ENCODE measurements at regions not wholly inside any gene's neighbourhood (a gene's known extent, or its start where the extent isn't known, plus 50 kb on each side); places are given as distances from the start of the nearest gene placed in this dataset.

DNA sequence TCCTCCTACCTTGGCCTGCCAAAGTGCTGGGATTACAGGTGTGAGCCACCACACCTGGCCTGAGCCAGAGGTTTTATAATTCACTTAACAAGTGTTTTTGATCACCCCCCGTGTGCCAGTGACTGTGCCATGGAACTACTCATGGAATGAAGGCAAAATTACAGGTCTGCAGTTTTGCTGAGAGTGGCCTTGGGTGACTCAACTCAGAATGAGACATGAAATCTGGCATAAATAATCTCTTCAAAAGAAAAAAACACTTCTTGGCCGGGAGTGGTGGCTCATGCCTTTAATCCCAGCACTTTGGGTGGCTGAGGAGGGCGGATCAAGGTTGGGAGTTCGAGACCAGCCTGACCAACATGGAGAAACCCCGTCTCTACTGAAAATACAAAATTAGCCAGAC is 166.9 kb upstream of the SALL4 start:
- TF ChIP-seq, protein P1, sequence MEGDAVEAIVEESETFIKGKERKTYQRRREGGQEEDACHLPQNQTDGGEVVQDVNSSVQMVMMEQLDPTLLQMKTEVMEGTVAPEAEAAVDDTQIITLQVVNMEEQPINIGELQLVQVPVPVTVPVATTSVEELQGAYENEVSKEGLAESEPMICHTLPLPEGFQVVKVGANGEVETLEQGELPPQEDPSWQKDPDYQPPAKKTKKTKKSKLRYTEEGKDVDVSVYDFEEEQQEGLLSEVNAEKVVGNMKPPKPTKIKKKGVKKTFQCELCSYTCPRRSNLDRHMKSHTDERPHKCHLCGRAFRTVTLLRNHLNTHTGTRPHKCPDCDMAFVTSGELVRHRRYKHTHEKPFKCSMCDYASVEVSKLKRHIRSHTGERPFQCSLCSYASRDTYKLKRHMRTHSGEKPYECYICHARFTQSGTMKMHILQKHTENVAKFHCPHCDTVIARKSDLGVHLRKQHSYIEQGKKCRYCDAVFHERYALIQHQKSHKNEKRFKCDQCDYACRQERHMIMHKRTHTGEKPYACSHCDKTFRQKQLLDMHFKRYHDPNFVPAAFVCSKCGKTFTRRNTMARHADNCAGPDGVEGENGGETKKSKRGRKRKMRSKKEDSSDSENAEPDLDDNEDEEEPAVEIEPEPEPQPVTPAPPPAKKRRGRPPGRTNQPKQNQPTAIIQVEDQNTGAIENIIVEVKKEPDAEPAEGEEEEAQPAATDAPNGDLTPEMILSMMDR (IDR thresholded peaks at IDR 0.05; ENCODE audit: borderline replicate concordance, extremely low read depth, low read length, poor library complexity, severe bottlenecking), result no peak
- TF ChIP-seq EZH2 (IDR thresholded peaks at IDR 0.05; ENCODE audit: borderline replicate concordance, low read depth, low read length, severe bottlenecking), result no peak

Data from DND-41 (cell line).